ENCODE measurements at regions not wholly inside any gene's neighbourhood (a gene's known extent, or its start where the extent isn't known, plus 50 kb on each side); places are given as distances from the start of the nearest gene placed in this dataset.
A peak's percentile ranks its signal among the peaks of the same experiment; 100 is the strongest.

- no peak overlapping the region for H3K9ac ChIP-seq (ENCODE audit: low read length)
- TF ChIP-seq EZH2 (optimal IDR thresholded peaks at IDR 0.05; ENCODE audit: low read depth, low read length) (no peak), EZH2phosphoT487 (IDR thresholded peaks at IDR 0.05; ENCODE audit: low read length) (no peak), CTCF (IDR thresholded peaks at IDR 0.05; ENCODE audit: low read length) (no peak)
- H3K79me2 ChIP-seq (ENCODE audit: low read length): no peaks in the 10 kb centered on the region
- H3K9me2 ChIP-seq (replicated peaks; ENCODE audit: insufficient read depth, low read length): no peaks in the 10 kb centered on the region
- no peak for DNase-seq
- H3K4me3 ChIP-seq (ENCODE audit: low read length): no peak overlapping the region
- no peaks in the 10 kb centered on the region for H3K4me1 ChIP-seq (ENCODE audit: low read length)
- H2AFZ ChIP-seq (ENCODE audit: low read length): no peak overlapping the region
- H3K36me3 ChIP-seq (replicated peaks; ENCODE audit: insufficient read depth, low read length): no peaks in the 10 kb centered on the region
- H3K9me3 ChIP-seq (replicated peaks; ENCODE audit: insufficient read depth, low read length): no peaks in the 10 kb centered on the region
- no peak overlapping the region for H3K27ac ChIP-seq (ENCODE audit: low read length)
- H4K20me1 ChIP-seq (ENCODE audit: insufficient read depth, low read length): no peaks in the 10 kb centered on the region
- no peaks in the 10 kb centered on the region for H3K27me3 ChIP-seq (replicated peaks; ENCODE audit: insufficient read depth, low read length)
- H3K4me2 ChIP-seq (ENCODE audit: low read depth, low read length): no peak overlapping the region
- no peaks in the 10 kb centered on the region for H3F3A ChIP-seq (ENCODE audit: insufficient read depth, low read length)
These were observed 348.6 kb upstream of the ADGRL4 start for GRCh38 chr1:79355090-79355489.

- Histone ChIP-seq H4K20me1 (ENCODE audit: insufficient read depth, low read length) (no peaks in the 10 kb centered on the region), H3K36me3 (replicated peaks; ENCODE audit: insufficient read depth, low read length) (no peaks in the 10 kb centered on the region), H3K4me1 (ENCODE audit: low read length) (no peaks in the 10 kb centered on the region), H3K9ac (ENCODE audit: low read length) (no peak overlapping the region), H3K9me3 (replicated peaks; ENCODE audit: insufficient read depth, low read length) (no peaks in the 10 kb centered on the region), H3K27ac (ENCODE audit: low read length) (no peak overlapping the region), H3K9me2 (replicated peaks; ENCODE audit: insufficient read depth, low read length) (no peaks in the 10 kb centered on the region), H3K79me2 (ENCODE audit: low read length) (no peaks in the 10 kb centered on the region), H3F3A (ENCODE audit: insufficient read depth, low read length) (no peaks in the 10 kb centered on the region), H3K27me3 (replicated peaks; ENCODE audit: insufficient read depth, low read length) (no peaks in the 10 kb centered on the region), H3K4me3 (ENCODE audit: low read length) (no peak overlapping the region), H3K4me2 (ENCODE audit: low read depth, low read length) (peak overlapping the region; percentile 4; the same call in 1 of the 2 replicates), H2AFZ (ENCODE audit: low read length) (no peak overlapping the region)
- peak; percentile 52 for TF ChIP-seq CTCF (IDR thresholded peaks at IDR 0.05; ENCODE audit: low read length)
- no peak for TF ChIP-seq EZH2phosphoT487 (IDR thresholded peaks at IDR 0.05; ENCODE audit: low read length)
- DNase-seq: peak; percentile 26
These were observed 346.7 kb upstream of the ADGRL4 start for GRCh38 chr1:79353224-79353623.

- no peak overlapping the region for H3K4me2 ChIP-seq (ENCODE audit: low read depth, low read length)
- no peaks in the 10 kb centered on the region for H3K79me2 ChIP-seq (ENCODE audit: low read length)
- H3K4me1 ChIP-seq (ENCODE audit: low read length): no peaks in the 10 kb centered on the region
These were observed 320.3 kb upstream of the ADGRL4 start for GRCh38 chr1:79326875-79327274.

More at GRCh38 chr1:79326875-79327274, 320.3 kb upstream of the ADGRL4 start:
- Histone ChIP-seq H3K4me3 (ENCODE audit: low read length) (no peak overlapping the region), H4K20me1 (ENCODE audit: insufficient read depth, low read length) (no peaks in the 10 kb centered on the region), H3F3A (ENCODE audit: insufficient read depth, low read length) (no peaks in the 10 kb centered on the region), H3K9me2 (replicated peaks; ENCODE audit: insufficient read depth, low read length) (no peaks in the 10 kb centered on the region), H3K27me3 (replicated peaks; ENCODE audit: insufficient read depth, low read length) (no peaks in the 10 kb centered on the region), H3K27ac (ENCODE audit: low read length) (no peak overlapping the region), H2AFZ (ENCODE audit: low read length) (no peak overlapping the region), H3K36me3 (replicated peaks; ENCODE audit: insufficient read depth, low read length) (no peaks in the 10 kb centered on the region), H3K9ac (ENCODE audit: low read length) (no peak overlapping the region), H3K9me3 (replicated peaks; ENCODE audit: insufficient read depth, low read length) (no peaks in the 10 kb centered on the region)
- TF ChIP-seq EZH2 (optimal IDR thresholded peaks at IDR 0.05; ENCODE audit: low read depth, low read length): no peak
- TF ChIP-seq CTCF (IDR thresholded peaks at IDR 0.05; ENCODE audit: low read length): no peak
- no peak for TF ChIP-seq EZH2phosphoT487 (IDR thresholded peaks at IDR 0.05; ENCODE audit: low read length)
- no peak for DNase-seq

All from MM.1S (cell line).